ENCODE measurements at regions not wholly inside any gene's neighbourhood (a gene's known extent, or its start where the extent isn't known, plus 50 kb on each side); places are given as distances from the start of the nearest gene placed in this dataset.
"Not testable (repeated sequence)": the region's sequence is repeated elsewhere in the genome, so short reads cannot be mapped to it uniquely, and the experiment has no call there.

DNA sequence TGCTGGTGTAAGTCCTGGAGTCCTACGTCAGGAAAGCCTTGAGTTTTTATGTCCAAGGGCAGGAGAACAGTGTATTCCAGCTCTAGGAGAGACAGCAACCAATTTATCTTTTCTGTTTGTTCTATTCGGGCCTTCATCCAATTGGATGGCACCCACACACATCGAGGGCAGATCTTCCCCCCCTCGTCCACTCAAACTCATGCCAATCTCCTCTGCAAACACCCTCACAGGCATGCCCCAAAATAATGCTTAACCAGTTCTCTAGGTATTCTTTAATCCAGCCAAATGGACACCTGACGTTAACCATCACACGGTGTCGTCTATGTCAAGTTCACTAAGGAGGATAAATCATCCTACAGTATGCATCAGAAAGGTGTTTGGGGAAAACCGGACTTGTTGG, 102.5 kb upstream of the TRPM1 start:
- intact Hi-C loops (cut with micrococcal nuclease), result no loop called here
- H3K4me2 ChIP-seq (ENCODE audit: low read length), result no peak overlapping the region
- H3F3A ChIP-seq (ENCODE audit: low read length, unreplicated experiment), result no peaks in the 10 kb centered on the region
- no peaks in the 10 kb centered on the region for H4K20me1 ChIP-seq (ENCODE audit: low read length)
- TF ChIP-seq, protein P1, sequence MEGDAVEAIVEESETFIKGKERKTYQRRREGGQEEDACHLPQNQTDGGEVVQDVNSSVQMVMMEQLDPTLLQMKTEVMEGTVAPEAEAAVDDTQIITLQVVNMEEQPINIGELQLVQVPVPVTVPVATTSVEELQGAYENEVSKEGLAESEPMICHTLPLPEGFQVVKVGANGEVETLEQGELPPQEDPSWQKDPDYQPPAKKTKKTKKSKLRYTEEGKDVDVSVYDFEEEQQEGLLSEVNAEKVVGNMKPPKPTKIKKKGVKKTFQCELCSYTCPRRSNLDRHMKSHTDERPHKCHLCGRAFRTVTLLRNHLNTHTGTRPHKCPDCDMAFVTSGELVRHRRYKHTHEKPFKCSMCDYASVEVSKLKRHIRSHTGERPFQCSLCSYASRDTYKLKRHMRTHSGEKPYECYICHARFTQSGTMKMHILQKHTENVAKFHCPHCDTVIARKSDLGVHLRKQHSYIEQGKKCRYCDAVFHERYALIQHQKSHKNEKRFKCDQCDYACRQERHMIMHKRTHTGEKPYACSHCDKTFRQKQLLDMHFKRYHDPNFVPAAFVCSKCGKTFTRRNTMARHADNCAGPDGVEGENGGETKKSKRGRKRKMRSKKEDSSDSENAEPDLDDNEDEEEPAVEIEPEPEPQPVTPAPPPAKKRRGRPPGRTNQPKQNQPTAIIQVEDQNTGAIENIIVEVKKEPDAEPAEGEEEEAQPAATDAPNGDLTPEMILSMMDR (conservative IDR thresholded peaks at IDR 0.05; ENCODE audit: low read depth, low read length), result no peak
- no peak for TF ChIP-seq EZH2 (IDR thresholded peaks at IDR 0.05; ENCODE audit: low read length, unreplicated experiment)
- TF ChIP-seq EZH2phosphoT487 (IDR thresholded peaks at IDR 0.05; ENCODE audit: borderline replicate concordance, low read length), result no peak
- DNase-seq, result no peak
- no peaks in the 10 kb centered on the region for H3K79me2 ChIP-seq (ENCODE audit: low read length)
- no peaks in the 10 kb centered on the region for H3K36me3 ChIP-seq (ENCODE audit: low read depth, low read length)
- CTCF ChIA-PET, result no interaction called here
- H3K9me2 ChIP-seq (replicated peaks; ENCODE audit: low read length), result no peaks in the 10 kb centered on the region
- peaks cover 39% of the 10 kb centered on the region for H3K27me3 ChIP-seq (ENCODE audit: low read length)
- H3K27ac ChIP-seq (ENCODE audit: low read length), result no peak overlapping the region
- ATAC-seq, result no peak
- no TSS peak for BruUV-seq (replicated peaks)
- no peak overlapping the region for H3K4me3 ChIP-seq (ENCODE audit: low read length)
- no peaks in the 10 kb centered on the region for H3K4me1 ChIP-seq (ENCODE audit: insufficient read depth, low read length)
- no peak overlapping the region for H3K9ac ChIP-seq (ENCODE audit: low read length)
- no peaks in the 10 kb centered on the region for H3K9me3 ChIP-seq (ENCODE audit: low read length)
- H2AFZ ChIP-seq (ENCODE audit: low read length), result no peak overlapping the region
- POLR2A ChIA-PET (ENCODE audit: unreplicated experiment), result no interaction called here

- Histone ChIP-seq H3F3A (ENCODE audit: low read length, unreplicated experiment) (no peaks in the 10 kb centered on the region), H3K36me3 (ENCODE audit: low read depth, low read length) (no peaks in the 10 kb centered on the region), H4K20me1 (ENCODE audit: low read length) (no peaks in the 10 kb centered on the region), H3K27ac (ENCODE audit: low read length) (no peak overlapping the region), H3K27me3 (ENCODE audit: low read length) (peaks cover 43% of the 10 kb centered on the region), H3K4me2 (ENCODE audit: low read length) (no peak overlapping the region), H3K4me3 (ENCODE audit: low read length) (no peak overlapping the region), H3K9me2 (replicated peaks; ENCODE audit: low read length) (no peaks in the 10 kb centered on the region), H3K79me2 (ENCODE audit: low read length) (no peaks in the 10 kb centered on the region), H2AFZ (ENCODE audit: low read length) (no peak overlapping the region), H3K4me1 (ENCODE audit: insufficient read depth, low read length) (no peaks in the 10 kb centered on the region), H3K9me3 (ENCODE audit: low read length) (no peaks in the 10 kb centered on the region), H3K9ac (ENCODE audit: low read length) (no peak overlapping the region)
- ChIA-PET POLR2A (ENCODE audit: unreplicated experiment) (no interaction called here), CTCF (no interaction called here)
- intact Hi-C loops (cut with micrococcal nuclease), result no loop called here
- no peak for TF ChIP-seq EZH2phosphoT487 (IDR thresholded peaks at IDR 0.05; ENCODE audit: borderline replicate concordance, low read length)
- no peak for TF ChIP-seq EZH2 (IDR thresholded peaks at IDR 0.05; ENCODE audit: low read length, unreplicated experiment)
- TF ChIP-seq, protein P1 (conservative IDR thresholded peaks at IDR 0.05; ENCODE audit: low read depth, low read length), result no peak
- no peak for DNase-seq
- no TSS peak for BruUV-seq (replicated peaks)
- no peak for ATAC-seq
Observed at GRCh38 chr15:31206386-31207181, 105.1 kb upstream of the TRPM1 start.

- Histone ChIP-seq H3K4me2 (ENCODE audit: low read length) (no peak overlapping the region), H3K9ac (ENCODE audit: low read length) (no peak overlapping the region), H3K79me2 (ENCODE audit: low read length) (no peaks in the 10 kb centered on the region), H3K36me3 (ENCODE audit: low read depth, low read length) (no peaks in the 10 kb centered on the region), H3F3A (ENCODE audit: low read length, unreplicated experiment) (no peaks in the 10 kb centered on the region), H3K4me1 (ENCODE audit: insufficient read depth, low read length) (no peaks in the 10 kb centered on the region), H4K20me1 (ENCODE audit: low read length) (no peaks in the 10 kb centered on the region), H3K9me2 (replicated peaks; ENCODE audit: low read length) (no peaks in the 10 kb centered on the region), H3K27me3 (ENCODE audit: low read length) (peaks cover 39% of the 10 kb centered on the region), H3K27ac (ENCODE audit: low read length) (no peak overlapping the region), H3K9me3 (ENCODE audit: low read length) (no peaks in the 10 kb centered on the region), H3K4me3 (ENCODE audit: low read length) (no peak overlapping the region), H2AFZ (ENCODE audit: low read length) (no peak overlapping the region)
- BruUV-seq (replicated peaks), result no TSS peak
- ChIA-PET POLR2A (ENCODE audit: unreplicated experiment) (no interaction called here), CTCF (no interaction called here)
- ATAC-seq (no peak), DNase-seq (no peak)
- no peak for TF ChIP-seq EZH2 (IDR thresholded peaks at IDR 0.05; ENCODE audit: low read length, unreplicated experiment)
- TF ChIP-seq, protein P1 (conservative IDR thresholded peaks at IDR 0.05; ENCODE audit: low read depth, low read length), result no peak
- TF ChIP-seq EZH2phosphoT487 (IDR thresholded peaks at IDR 0.05; ENCODE audit: borderline replicate concordance, low read length), result no peak
- intact Hi-C loops (cut with micrococcal nuclease), result no loop called here
Observed at GRCh38 chr15:31207246-31207645, 105.7 kb upstream of the TRPM1 start.

GRCh38 chr15:31207861-31208260, 106.3 kb upstream of the TRPM1 start:
- POLR2A ChIA-PET (ENCODE audit: unreplicated experiment); BruUV-seq (replicated peaks); H3K4me3 ChIP-seq (ENCODE audit: low read length); H3K36me3 ChIP-seq (ENCODE audit: low read depth, low read length); ATAC-seq; CTCF ChIA-PET; DNase-seq; H3F3A ChIP-seq (ENCODE audit: low read length, unreplicated experiment); H3K4me1 ChIP-seq (ENCODE audit: insufficient read depth, low read length); H3K9ac ChIP-seq (ENCODE audit: low read length); H4K20me1 ChIP-seq (ENCODE audit: low read length); intact Hi-C loops (cut with micrococcal nuclease); H2AFZ ChIP-seq (ENCODE audit: low read length); H3K9me3 ChIP-seq (ENCODE audit: low read length); H3K79me2 ChIP-seq (ENCODE audit: low read length); H3K27ac ChIP-seq (ENCODE audit: low read length); H3K9me2 ChIP-seq (replicated peaks; ENCODE audit: low read length); H3K4me2 ChIP-seq (ENCODE audit: low read length): not testable (repeated sequence)
- peaks cover 39% of the 10 kb centered on the region for H3K27me3 ChIP-seq (ENCODE audit: low read length)
